ENCODE measurements at regions not wholly inside any gene's neighbourhood (a gene's known extent, or its start where the extent isn't known, plus 50 kb on each side); places are given as distances from the start of the nearest gene placed in this dataset.

GRCh38 chr9:36728651-36729520, 156.2 kb downstream of the MELK start:
- peak; percentile 54 for DNase-seq

DNA sequence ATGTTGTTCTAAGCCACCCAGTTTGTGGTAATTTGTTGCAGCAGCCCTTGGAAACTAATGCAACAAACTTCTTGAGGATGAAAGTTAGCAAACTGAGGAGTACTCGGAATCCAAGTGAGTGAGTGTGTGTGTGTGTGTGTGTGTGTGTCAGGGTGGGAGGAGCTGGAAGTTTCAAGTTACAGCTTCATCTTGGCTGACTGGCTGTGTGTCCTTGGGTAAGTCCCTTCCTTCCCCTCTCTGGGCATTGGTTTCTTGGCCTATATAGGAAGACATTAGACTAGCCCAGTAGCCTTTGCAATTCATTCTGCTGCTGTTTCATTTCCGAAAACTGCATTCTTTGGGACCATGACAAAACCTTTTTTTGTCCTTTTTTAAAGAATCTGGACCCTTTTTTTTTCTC, 157.2 kb downstream of the MELK start:
- DNase-seq = no peak

GRCh38 chr9:36730414-36730813, 157.7 kb downstream of the MELK start:
- no peak for DNase-seq

DNA sequence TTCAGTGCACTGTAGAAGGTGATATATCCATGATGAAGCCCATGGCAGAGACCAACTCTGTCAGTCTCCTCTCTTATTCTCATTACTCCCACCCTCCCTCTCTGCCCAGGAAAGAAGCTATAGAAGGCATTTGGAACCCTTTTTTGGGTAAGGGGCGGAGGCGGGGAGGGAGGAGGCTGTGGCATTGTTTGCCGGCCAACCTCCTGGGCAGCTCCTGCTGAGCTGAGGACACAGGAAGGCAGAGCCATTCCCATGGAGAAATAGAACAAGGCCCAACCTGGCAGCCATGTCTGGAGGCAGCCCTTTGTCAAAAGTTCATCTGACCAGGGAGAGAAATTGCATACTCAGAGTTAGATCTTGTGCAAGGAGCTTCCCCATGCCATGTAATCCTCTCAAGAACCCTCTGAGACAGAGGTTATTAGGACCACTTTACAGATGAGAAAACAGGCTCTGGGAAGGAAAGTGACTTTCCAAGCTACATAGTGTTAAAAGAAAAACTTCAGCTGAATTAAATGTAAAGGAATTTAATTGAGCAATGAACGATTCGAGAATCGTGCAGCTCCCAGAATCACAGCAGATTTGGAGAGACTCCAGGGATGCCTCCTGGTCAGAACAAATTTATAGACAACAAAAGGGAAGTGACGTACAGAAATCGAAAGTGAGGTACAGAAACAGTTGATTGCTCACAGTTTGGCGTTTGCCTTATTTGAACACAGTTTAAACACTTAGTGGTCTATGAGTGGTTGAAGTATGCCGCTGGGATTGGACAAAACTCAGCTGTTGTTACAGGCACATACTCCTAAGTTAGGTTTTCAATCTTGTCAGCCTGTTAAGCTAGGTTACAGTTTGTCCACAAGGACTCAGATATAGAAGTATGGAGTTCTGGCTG, 158.6 kb downstream of the MELK start:
- no peak for DNase-seq

- no peak for DNase-seq
Observed at GRCh38 chr9:36734737-36735136, 162.0 kb downstream of the MELK start.

DNA sequence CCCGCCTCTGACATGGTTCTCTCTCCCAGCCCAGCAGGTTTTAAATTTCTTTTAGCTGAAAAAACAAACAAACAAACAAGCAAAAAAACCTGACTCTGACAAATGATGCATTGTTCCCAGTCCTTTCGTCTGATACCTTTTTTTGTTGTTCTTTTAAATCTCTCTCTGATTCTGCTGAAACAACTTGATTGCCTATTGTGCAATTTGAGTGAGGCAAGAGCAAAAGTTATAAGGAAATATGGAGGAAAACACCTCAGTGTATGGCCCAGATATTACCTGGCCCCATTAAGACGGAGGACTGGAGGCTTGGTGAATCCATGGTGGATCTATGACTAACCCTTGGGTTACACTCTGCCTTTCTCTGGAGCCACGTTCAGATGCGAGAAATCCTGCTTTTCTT, 164.0 kb downstream of the MELK start:
- DNase-seq = no peak

DNA sequence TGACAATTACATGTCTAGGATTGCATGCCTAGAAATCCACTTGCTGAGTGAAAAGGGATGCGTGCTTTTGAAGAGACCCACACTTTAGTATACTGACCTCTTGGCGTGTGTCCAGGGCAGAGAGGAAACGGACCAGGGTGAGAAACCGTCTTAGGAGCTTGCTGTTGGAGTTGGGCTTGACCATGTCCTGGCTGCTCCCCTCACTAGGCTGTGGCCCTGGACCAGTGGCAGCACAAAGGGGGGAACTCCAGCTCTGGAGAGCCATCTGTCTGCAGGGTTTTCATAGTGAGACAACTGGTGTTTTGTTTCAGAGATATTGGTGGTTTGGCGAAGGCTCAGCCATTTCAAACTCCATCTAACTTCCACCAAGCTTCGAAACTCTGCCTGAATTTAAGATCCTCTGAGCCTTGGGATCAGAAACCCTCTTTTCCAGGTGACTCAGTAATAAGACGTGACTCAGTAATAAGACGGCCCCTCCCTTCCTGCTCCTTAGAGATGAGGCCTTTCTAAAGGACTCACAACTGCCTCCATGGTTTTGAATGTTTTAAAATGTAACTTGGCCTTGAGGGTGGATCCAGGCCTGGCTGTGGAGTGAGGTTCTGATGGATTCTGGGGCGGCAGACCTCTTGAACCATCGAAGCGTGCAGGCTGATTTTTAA, 165.8 kb downstream of the MELK start:
- DNase-seq = no peak

- no peak for DNase-seq
Observed at GRCh38 chr9:36739373-36740116, 166.8 kb downstream of the MELK start.

- no peak for DNase-seq
Observed at GRCh38 chr9:36742264-36742663, 169.6 kb downstream of the MELK start.

DNA sequence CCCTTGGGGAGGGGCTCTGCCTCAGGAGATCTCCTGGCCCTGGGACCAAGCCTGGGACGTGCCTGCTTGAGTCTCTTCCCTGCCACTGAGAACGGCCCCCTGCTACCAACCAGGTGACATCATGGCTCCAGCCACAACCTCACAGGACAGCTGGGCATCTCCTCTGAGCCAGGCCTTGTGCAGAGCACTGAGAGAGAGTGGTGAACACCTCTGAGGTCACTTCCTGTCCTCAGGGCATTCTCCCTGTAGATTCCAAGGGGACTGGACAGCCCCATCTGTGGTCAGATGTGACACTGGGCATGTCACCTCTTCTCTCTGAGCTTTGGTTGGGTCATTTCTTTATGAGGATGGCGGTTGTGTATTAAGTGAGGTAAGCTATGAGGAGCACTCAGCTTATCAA, 172.0 kb downstream of the MELK start:
- no peak for DNase-seq

DNA sequence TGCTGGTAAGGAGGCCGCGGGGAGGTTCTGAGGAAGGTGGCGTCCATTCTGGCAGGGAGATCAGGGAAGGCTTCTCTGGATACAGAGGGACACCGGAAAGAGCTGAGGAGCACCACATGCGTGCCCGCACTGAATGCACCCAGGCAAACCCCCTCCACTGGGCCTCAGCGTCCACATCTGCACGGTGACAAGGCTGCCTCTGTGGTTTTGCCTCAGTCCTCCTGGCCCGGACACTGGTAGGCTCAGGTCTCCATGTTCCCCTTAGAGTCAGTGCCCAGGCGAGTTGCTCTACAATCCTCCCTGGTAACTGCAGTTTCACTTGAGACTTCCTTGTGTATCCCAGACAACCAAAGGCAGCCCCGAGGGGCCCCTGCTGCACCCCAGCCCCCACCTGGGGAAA, 173.3 kb downstream of the MELK start:
- DNase-seq = no peak

DNA sequence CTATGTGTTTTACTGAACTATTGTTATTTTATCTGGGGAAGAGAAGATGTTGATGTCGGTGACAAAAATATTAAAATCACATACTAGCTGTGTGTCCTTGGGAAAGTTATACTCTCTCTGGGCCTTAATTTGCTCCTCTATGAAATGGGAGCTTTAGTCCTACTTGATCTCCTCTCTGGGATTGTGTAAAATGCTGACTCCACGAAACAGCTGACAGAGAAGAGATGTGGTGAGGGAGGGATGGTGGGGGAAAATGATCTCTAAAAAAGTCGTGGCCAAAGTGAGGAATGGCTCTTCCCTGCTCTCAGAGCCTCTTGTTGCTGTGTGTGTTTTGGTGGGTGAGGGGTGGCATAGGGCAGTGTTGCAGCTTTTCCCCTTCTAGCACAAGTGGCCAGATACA, 173.7 kb downstream of the MELK start:
- DNase-seq = no peak

GRCh38 chr9:36748322-36748899, 175.7 kb downstream of the MELK start:
- no peak for DNase-seq

- DNase-seq = no peak
Observed at GRCh38 chr9:36749461-36749860, 176.8 kb downstream of the MELK start.

DNA sequence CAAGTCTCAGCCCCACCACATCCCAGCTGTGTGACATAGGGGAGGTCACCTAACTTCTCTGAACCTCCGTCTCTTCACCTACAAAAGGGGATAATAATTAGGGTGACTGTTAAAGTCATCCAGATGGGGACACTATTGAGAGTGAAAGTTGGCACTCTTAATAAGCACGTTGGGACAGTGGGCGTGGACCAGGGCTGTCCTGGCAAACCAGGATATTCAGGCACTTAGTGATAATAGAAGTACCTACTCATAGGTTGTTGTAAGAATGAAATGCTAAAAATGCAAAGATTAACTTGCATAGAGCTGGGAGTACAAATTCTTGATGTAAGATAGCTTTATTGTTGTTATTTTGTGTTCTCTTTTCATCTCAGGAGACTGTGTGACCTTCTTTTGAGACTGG, 177.9 kb downstream of the MELK start:
- DNase-seq = no peak

DNA sequence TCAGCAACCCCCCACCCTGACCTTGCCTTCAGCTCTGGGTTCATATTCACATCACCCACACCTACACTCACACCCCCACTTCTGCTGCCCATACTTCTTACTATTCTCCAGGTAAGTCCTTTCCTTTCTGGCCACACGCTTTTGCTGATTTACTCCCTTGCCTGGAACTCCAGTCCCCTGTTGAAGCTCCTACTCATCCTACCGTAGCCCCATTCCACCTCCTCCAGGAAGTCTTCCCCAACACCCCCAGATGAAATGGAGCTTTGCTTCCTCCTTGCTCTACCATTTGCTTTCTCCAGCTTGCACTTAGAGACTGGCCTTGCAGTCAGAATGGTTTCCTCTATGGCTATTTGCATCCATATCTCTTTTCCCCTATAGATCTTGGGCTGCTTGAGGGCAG, 182.3 kb downstream of the MELK start:
- no peak for DNase-seq

DNA sequence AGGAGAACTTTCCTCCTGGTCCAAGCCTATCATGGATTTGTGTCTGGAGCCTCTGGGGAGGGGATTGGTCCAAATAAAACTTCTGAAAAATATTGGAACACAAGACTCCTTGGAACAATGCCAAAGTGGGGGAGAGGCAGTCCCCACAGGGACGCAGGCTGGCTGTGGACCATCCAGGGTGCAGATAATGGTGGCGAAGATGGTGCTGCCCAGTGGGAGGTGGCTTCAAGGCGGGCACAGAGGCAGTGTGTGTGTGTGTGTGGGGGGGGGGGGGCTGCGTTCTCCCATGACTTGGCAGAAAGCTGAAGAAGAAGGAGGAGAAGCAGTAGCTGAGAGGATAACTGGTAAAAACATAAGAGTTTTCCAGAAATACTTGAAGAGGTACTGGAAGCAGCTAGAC, 186.4 kb downstream of the MELK start:
- no peak for DNase-seq

DNA sequence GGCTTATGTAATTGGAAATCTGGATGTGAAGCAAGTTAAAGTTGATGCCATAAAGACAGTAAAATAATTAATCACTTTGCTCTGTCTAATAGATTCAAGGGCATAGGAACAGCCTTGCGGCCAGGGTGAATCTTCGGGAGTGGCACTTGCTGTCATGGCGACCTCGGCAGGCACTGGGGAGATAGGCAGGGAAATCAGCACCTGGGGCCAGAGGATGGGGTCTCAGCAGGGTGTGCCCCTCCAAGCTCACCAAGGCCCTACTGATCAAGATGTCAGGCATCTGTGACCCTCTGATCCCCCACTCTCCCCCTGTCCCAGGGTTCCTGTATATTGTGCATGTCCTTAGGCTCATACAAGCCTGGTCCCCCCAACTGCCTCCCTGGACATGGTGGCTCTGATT, 187.3 kb downstream of the MELK start:
- DNase-seq = no peak

DNA sequence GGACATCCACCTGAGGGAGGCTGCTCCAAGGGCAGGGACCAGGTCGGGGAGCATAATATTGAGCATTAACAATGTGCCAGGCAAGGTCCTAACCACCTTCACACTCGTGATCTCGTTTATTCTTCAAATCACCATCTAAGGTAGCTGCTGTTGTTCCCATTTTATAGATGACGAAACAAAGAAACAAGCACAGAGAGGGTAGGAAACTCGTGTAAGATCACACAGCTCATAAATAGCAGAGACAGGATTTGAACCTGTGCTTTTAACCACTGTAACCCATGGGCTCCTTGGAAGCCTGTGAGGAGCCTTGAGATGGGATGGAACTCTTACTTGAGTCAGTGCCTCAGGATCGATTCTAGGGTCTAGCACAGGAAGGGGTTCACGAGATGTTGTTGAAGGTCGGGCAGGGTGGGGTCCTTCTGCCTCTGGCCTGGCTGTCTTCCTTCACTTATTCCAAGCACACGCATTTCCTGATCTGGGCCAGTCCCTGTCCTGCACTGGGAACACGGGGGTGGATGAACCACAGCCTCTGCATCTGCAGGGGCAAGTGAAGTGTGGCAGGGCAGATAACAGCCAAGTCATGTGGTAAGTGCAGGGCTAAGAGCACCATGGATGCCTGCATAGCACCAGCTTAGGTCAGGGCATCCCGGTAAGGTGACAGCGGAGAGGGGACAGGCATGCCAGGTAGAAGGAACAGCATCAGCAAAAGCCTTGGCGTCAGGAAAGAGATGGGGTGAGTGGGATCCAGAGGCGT, 188.1 kb downstream of the MELK start:
- no peak for DNase-seq

GRCh38 chr9:36762958-36763357, 190.3 kb downstream of the MELK start:
- DNase-seq = no peak

- no peak for DNase-seq
Observed at GRCh38 chr9:36763778-36764177, 191.1 kb downstream of the MELK start.

Measured in effector CD4-positive, alpha-beta T cell (primary cell).